H1 (cell line): ENCODE measurements at regions not wholly inside any gene's neighbourhood (a gene's known extent, or its start where the extent isn't known, plus 50 kb on each side); places are given as distances from the start of the nearest gene placed in this dataset.

Experiments
- CTCF ChIA-PET: fragments of 300-600 bp; sonication (Branson Sonifier 250); formaldehyde crosslinking; loops from one replicate; lab custom pipeline; 2021; ENCODE audit not compliant: partially characterized antibody; lab: Charles Lee
- POLR2A ChIA-PET: fragments of 300-600 bp; sonication (Branson Sonifier 250); formaldehyde crosslinking; loops from one replicate; lab custom pipeline; 2021; ENCODE audit warnings: inconsistent platforms; ENCODE audit not compliant: partially characterized antibody; lab: Charles Lee
- DNase-seq, 2 experiments: peaks; one replicate each; pipeline versions ENCODE4 v3.0.0 to v3.0.0-alpha.2; 2010 to 2022; ENCODE audit warnings: low spot score in 2 of 2, low read depth in 1 of 2, mixed read lengths in 1 of 2
- FAIRE-seq: peaks from 2 replicates; lab custom pipeline; 2011; peaks lifted over from hg19 to GRCh38; lab: Jason Lieb, UNC
- H2AFZ ChIP-seq: 2 replicates; pipeline ENCODE4 v1.8.1; 2012; ENCODE audit warnings: low read length, inconsistent platforms
- H2AK5ac ChIP-seq: 2 replicates; pipeline ENCODE4 v1.6.1; 2013; ENCODE audit warnings: low read depth, low read length
- H2BK120ac ChIP-seq: replicated peaks from 2 replicates; pipeline ENCODE3; 2013; ENCODE audit warnings: low read depth, low read length, inconsistent platforms
- H2BK12ac ChIP-seq: 2 replicates; pipeline ENCODE4 v1.6.1; 2013; ENCODE audit warnings: low read depth, low read length
- H2BK15ac ChIP-seq: 2 replicates; pipeline ENCODE4 v1.6.1; 2013; ENCODE audit warnings: low read length
- H2BK20ac ChIP-seq: 2 replicates; pipeline ENCODE4 v1.6.1; 2013; ENCODE audit warnings: low read length
- H2BK5ac ChIP-seq: 2 replicates; pipeline ENCODE4 v1.6.1; 2013; ENCODE audit warnings: low read depth, low read length
- H3K14ac ChIP-seq: 2 replicates; pipeline ENCODE4 v1.6.1; 2013; ENCODE audit warnings: inconsistent platforms; ENCODE audit not compliant: insufficient read length
- H3K18ac ChIP-seq: 2 replicates; pipeline ENCODE4 v1.6.1; 2013; ENCODE audit warnings: low read length; ENCODE audit errors: extremely low read depth
- H3K23ac ChIP-seq: 2 replicates; pipeline ENCODE4 v1.6.1; 2013; ENCODE audit warnings: inconsistent platforms; ENCODE audit not compliant: insufficient read length
- H3K23me2 ChIP-seq: 2 replicates; pipeline ENCODE4 v1.6.1; 2013; ENCODE audit warnings: low read depth, low read length
- H3K27ac ChIP-seq: 2 replicates; pipeline ENCODE4 v1.6.1; 2011; ENCODE audit warnings: low read depth, low read length, inconsistent platforms
- H3K27me3 ChIP-seq, 4 experiments: replicated peaks in 1 of 4; 1 replicate in 1 of 4; 2 replicates in 3 of 4; pipeline versions ENCODE4 v1.6.1 to v1.8.1; 2011 to 2013; ENCODE audit warnings: low read length in 3 of 4, mild to moderate bottlenecking in 3 of 4, inconsistent platforms in 2 of 4, mixed read lengths in 2 of 4, moderate library complexity in 1 of 4; ENCODE audit not compliant: control insufficient read depth in 3 of 4, insufficient read depth in 3 of 4; ENCODE audit errors: extremely low read depth in 1 of 4
- H3K36me3 ChIP-seq, 4 experiments: 2 replicates each; pipeline versions ENCODE4 v1.6.1 to v1.8.1; 2011 to 2013; ENCODE audit warnings: mild to moderate bottlenecking in 4 of 4, low read length in 3 of 4, moderate library complexity in 2 of 4, control low read depth in 1 of 4, inconsistent platforms in 1 of 4; ENCODE audit not compliant: insufficient read depth in 4 of 4, control insufficient read depth in 2 of 4
- H3K4ac ChIP-seq: replicated peaks from 2 replicates; pipeline ENCODE3; 2013; ENCODE audit warnings: low read length, low read depth, mixed read lengths, inconsistent platforms; ENCODE audit not compliant: insufficient read length
- H3K4me1 ChIP-seq, 4 experiments: replicated peaks in 1 of 4; 1 replicate in 1 of 4; 2 replicates in 3 of 4; pipeline versions ENCODE4 v1.6.1 to v1.8.1; 2011 to 2013; ENCODE audit warnings: low read length in 3 of 4, inconsistent platforms in 2 of 4, mixed read lengths in 1 of 4; ENCODE audit not compliant: insufficient read depth in 4 of 4, control insufficient read depth in 3 of 4
- H3K4me2 ChIP-seq, 2 experiments: 2 replicates each; pipeline versions ENCODE4 v1.6.1 to v1.8.1; 2011 to 2013; ENCODE audit warnings: low read depth in 2 of 2, low read length in 2 of 2, control low read depth in 1 of 2, inconsistent platforms in 1 of 2, mild to moderate bottlenecking in 1 of 2; ENCODE audit not compliant: insufficient read depth in 1 of 2
- H3K4me3 ChIP-seq, 4 experiments: fragments of 200-600, 300-600 bp in 1 of 4; sonication (generic), shearing (Covaris generic), sonication (Bioruptor Twin) in 1 of 4; 2 replicates each; pipeline versions ENCODE4 v1.5.1 to v1.8.1; 2011 to 2016; ENCODE audit warnings: low read length in 4 of 4, low read depth in 3 of 4, control low read depth in 2 of 4, inconsistent platforms in 2 of 4, mild to moderate bottlenecking in 2 of 4, mixed read lengths in 1 of 4, moderate library complexity in 1 of 4; ENCODE audit not compliant: insufficient read depth in 2 of 4; ENCODE audit errors: extremely low read depth in 1 of 4
- H3K56ac ChIP-seq: replicated peaks from 2 replicates; pipeline ENCODE3; 2013; ENCODE audit warnings: low read depth, mild to moderate bottlenecking, mixed read lengths, low read length, inconsistent platforms; ENCODE audit not compliant: insufficient read length
- H3K79me1 ChIP-seq: 2 replicates; pipeline ENCODE4 v1.6.1; 2013; ENCODE audit warnings: low read depth, low read length, control low read depth
- H3K79me2 ChIP-seq, 2 experiments: 2 replicates each; pipeline versions ENCODE4 v1.6.1 to v1.8.1; 2012 to 2013; ENCODE audit warnings: low read length in 2 of 2, mild to moderate bottlenecking in 2 of 2, inconsistent platforms in 1 of 2; ENCODE audit not compliant: insufficient read depth in 2 of 2, control insufficient read depth in 1 of 2
- H3K9ac ChIP-seq, 4 experiments: replicated peaks in 1 of 4; 1 replicate in 1 of 4; 2 replicates in 3 of 4; pipeline versions ENCODE4 v1.6.1 to v1.8.1; 2011 to 2013; ENCODE audit warnings: low read depth in 3 of 4, low read length in 3 of 4, control low read depth in 2 of 4, mild to moderate bottlenecking in 2 of 4, moderate library complexity in 2 of 4, inconsistent platforms in 1 of 4; ENCODE audit errors: extremely low read depth in 1 of 4
- H3K9me3 ChIP-seq, 2 experiments: 2 replicates each; pipeline versions ENCODE4 v1.6.1 to v1.8.1; 2012 to 2013; ENCODE audit warnings: mild to moderate bottlenecking in 2 of 2, moderate library complexity in 2 of 2, control low read depth in 1 of 2, inconsistent platforms in 1 of 2, low read depth in 1 of 2, low read length in 1 of 2, mixed read lengths in 1 of 2; ENCODE audit not compliant: insufficient read depth in 2 of 2
- H4K20me1 ChIP-seq, 2 experiments: replicated peaks in 1 of 2; 2 replicates each; pipeline versions ENCODE3 to v1.8.1; 2011 to 2013; ENCODE audit warnings: inconsistent platforms in 2 of 2, low read length in 2 of 2, mild to moderate bottlenecking in 1 of 2; ENCODE audit not compliant: insufficient read depth in 2 of 2, control insufficient read depth in 1 of 2
- H4K5ac ChIP-seq: 2 replicates; pipeline ENCODE4 v1.6.1; 2013; ENCODE audit warnings: low read length, low read depth, mixed read lengths, inconsistent platforms; ENCODE audit not compliant: insufficient read length
- H4K8ac ChIP-seq: 2 replicates; pipeline ENCODE4 v1.8.0; 2013; ENCODE audit warnings: mild to moderate bottlenecking, moderate library complexity, low read length, inconsistent platforms; ENCODE audit not compliant: insufficient read depth; ENCODE audit errors: extremely low read depth
- H4K91ac ChIP-seq: replicated peaks from 2 replicates; pipeline ENCODE3; 2013; ENCODE audit warnings: low read length, mixed read lengths, inconsistent platforms; ENCODE audit not compliant: insufficient read length
- CBX8 ChIP-seq: fragments of 300-800, 300-1000 bp; sonication (generic); IDR thresholded peaks from 2 replicates; pipeline ENCODE4 v1.7.1; 2016; ENCODE audit warnings: low read depth, low read length, borderline replicate concordance
- HDAC6 ChIP-seq: IDR thresholded peaks from one replicate; pipeline ENCODE4 v1.7.1; 2012; ENCODE audit warnings: low read depth, mild to moderate bottlenecking, inconsistent platforms, low read length, moderate library complexity
- RFX5 ChIP-seq: IDR thresholded peaks from 2 replicates; pipeline ENCODE4 v1.6.1; 2011; ENCODE audit warnings: low read depth, low read length, improper control_type of control experiment, borderline replicate concordance
- WGBS, 2 experiments: shearing (Covaris generic) in 1 of 2; methylation state at CpG; one replicate each; pipeline versions ENCODE4 v1.1.6 to v1.1.7; 2013 to 2015; ENCODE audit warnings: low lambda C conversion rate in 2 of 2, mixed read lengths in 2 of 2, inconsistent platforms in 1 of 2, low coverage in 1 of 2, missing lambda C conversion rate in 1 of 2; ENCODE audit not compliant: insufficient replicate concordance in 2 of 2, insufficient coverage in 1 of 2, insufficient read length in 1 of 2; ENCODE audit errors: extremely low coverage in 1 of 2, missing lambda C conversion rate in 1 of 2; 5-methylcytosine and 5-hydroxymethylcytosine counted together

DNA sequence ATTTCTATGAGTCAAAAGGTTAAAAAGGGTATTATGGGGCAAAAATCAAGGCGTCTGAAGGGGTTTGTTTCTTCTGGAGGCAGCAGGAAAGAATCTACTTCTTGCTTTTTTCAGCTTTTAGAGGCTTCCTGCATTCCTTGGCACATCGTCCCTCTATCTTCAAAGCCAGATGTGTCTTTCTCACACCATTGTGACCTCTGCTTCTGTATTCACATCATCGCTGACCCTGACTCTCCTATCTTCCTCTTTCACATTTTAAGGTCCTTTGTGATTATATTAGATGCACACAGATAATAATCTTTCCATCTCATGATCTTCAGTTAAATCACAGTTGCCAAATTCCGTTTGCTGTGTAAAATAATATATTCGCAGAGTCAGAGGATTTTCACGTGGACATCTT lies 112.7 kb downstream of the PPP4R3C start:
- Histone ChIP-seq H3K14ac (no peak overlapping the region), H3K4ac (no peak overlapping the region), H2BK15ac (no peak overlapping the region), H3K9me3 (no peaks in the 10 kb centered on the region), H2AK5ac (no peak overlapping the region), H3K18ac (no peak overlapping the region), H2BK5ac (no peak overlapping the region), H4K20me1 (no peaks in the 10 kb centered on the region), H3K56ac (no peak overlapping the region), H3K23ac (no peak overlapping the region), H3K4me2 (no peak overlapping the region), H2BK12ac (no peak overlapping the region), H3K79me1 (no peaks in the 10 kb centered on the region), H2BK120ac (no peak overlapping the region), H4K8ac (no peak overlapping the region), H3K27me3 (no peaks in the 10 kb centered on the region), H4K5ac (no peak overlapping the region), H2AFZ (no peak overlapping the region), H3K36me3 (no peaks in the 10 kb centered on the region), H2BK20ac (no peak overlapping the region), H3K4me1 (no peaks in the 10 kb centered on the region), H3K79me2 (no peaks in the 10 kb centered on the region), H3K23me2 (no peaks in the 10 kb centered on the region), H3K27ac (no peak overlapping the region), H3K4me3 (no peak overlapping the region), H4K91ac (no peak overlapping the region), H3K9ac (no peak overlapping the region)
- ChIA-PET CTCF (no interaction called here), POLR2A (no interaction called here)
- WGBS, 2 experiments = 97% methylated on average over 6 of the region's 6 CpGs; no CpG with 5 or more reads in 1 of the 2 experiments
- FAIRE-seq = no peak
- DNase-seq = no peak
- no peak for TF ChIP-seq CBX8
- no peak for TF ChIP-seq HDAC6
- TF ChIP-seq RFX5 = no peak
